ENCODE measurements at regions not wholly inside any gene's neighbourhood (a gene's known extent, or its start where the extent isn't known, plus 50 kb on each side); places are given as distances from the start of the nearest gene placed in this dataset.

DNA sequence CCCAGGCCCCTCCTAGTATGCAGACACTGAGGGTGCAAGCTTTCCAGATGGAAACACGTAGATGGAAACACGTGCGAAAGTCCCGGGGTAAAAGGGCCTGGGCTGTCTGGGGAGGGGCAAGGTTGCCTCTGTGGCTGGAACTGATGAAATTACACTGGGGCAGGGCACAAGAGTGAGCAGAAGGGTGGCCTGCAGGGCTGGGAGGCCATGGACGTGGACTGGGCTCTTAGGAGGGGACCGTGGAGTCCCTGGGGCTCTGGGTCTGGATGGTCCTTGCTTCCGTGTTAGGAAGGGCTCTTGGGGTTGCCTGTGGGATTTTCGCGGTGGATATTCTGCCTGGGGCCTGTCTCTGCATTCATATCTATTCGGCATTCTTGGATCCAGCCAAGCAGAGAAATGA lies 63.3 kb downstream of the IRX1 start:
- Histone ChIP-seq H3K36me3 (ENCODE audit: control insufficient read depth, insufficient read depth, low read length) (no peaks in the 10 kb centered on the region), H3K9ac (ENCODE audit: extremely low read depth, low read length, poor library complexity, severe bottlenecking) (no peak overlapping the region), H3K4me1 (ENCODE audit: control insufficient read depth, insufficient read depth, low read length) (no peaks in the 10 kb centered on the region), H3K27ac (ENCODE audit: low read depth, low read length) (no peak overlapping the region), H3K9me3 (ENCODE audit: control insufficient read depth, low read length) (no peaks in the 10 kb centered on the region), H3K4me3 (ENCODE audit: low read length) (no peak overlapping the region), H3K27me3 (ENCODE audit: control insufficient read depth, insufficient read depth, low read length, poor library complexity, severe bottlenecking) (no peaks in the 10 kb centered on the region)
- Mint-ChIP-seq H3K4me1 (no peaks in the 10 kb centered on the region), H3K27ac (no peak overlapping the region), H3K36me3 (ENCODE audit: low read depth) (no peaks in the 10 kb centered on the region), H3K9me3 (no peaks in the 10 kb centered on the region), H3K27me3 (ENCODE audit: insufficient read depth) (no peaks in the 10 kb centered on the region), H3K4me3 (no peak overlapping the region)
- TF ChIP-seq, protein P1, sequence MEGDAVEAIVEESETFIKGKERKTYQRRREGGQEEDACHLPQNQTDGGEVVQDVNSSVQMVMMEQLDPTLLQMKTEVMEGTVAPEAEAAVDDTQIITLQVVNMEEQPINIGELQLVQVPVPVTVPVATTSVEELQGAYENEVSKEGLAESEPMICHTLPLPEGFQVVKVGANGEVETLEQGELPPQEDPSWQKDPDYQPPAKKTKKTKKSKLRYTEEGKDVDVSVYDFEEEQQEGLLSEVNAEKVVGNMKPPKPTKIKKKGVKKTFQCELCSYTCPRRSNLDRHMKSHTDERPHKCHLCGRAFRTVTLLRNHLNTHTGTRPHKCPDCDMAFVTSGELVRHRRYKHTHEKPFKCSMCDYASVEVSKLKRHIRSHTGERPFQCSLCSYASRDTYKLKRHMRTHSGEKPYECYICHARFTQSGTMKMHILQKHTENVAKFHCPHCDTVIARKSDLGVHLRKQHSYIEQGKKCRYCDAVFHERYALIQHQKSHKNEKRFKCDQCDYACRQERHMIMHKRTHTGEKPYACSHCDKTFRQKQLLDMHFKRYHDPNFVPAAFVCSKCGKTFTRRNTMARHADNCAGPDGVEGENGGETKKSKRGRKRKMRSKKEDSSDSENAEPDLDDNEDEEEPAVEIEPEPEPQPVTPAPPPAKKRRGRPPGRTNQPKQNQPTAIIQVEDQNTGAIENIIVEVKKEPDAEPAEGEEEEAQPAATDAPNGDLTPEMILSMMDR (conservative IDR thresholded peaks at IDR 0.05) = no peak
- 91 to 94% methylated on average over 8 to 10 of the region's 10 CpGs for WGBS, 2 experiments (ENCODE audit: insufficient coverage in 1 of 2, insufficient read length in 1 of 2)
- no peak for DNase-seq

DNA sequence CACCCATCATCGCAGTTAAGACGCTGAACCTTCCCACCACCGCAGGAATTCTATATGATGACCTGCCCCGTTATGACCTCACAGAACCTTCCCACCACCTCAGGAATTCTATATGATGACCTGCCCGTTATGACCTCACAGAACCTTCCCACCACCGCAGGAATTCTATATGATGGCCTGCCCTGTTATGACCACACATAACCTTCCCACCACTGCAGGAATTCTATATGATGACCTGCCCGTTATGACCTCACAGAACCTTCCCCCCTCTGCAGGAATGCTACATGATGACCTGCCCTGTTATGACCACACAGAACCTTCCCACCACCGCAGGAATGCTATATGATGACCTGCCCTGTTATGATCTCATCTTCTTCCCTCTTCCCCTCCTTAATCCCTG lies 64.3 kb downstream of the IRX1 start:
- WGBS, 2 experiments (ENCODE audit: insufficient coverage in 1 of 2, insufficient read length in 1 of 2) = 70 to 72% methylated on average over 6 to 8 of the region's 8 CpGs

DNA sequence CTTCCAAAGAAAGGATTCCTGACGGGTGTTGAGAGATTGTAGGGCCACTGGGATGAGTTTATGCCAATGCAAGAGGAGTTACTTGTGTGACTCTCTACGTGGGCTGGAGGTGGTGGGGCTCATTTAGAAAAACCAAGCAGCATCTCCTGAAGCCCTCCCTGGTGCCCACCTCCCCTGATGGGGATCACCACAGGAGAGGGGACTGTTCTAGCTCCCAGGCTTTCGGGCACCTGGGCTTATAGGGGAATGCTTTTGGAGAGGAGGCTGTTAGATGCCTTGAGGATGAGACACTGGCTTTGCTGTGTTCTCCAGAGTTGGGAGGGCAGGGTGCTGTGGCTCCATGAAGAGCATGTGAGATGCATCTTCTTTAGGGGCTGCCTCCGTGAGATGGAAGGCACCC lies 65.0 kb downstream of the IRX1 start:
- Mint-ChIP-seq H3K27me3 (ENCODE audit: insufficient read depth) (no peaks in the 10 kb centered on the region), H3K27ac (no peak overlapping the region), H3K4me3 (no peak overlapping the region), H3K9me3 (no peaks in the 10 kb centered on the region), H3K4me1 (no peaks in the 10 kb centered on the region), H3K36me3 (ENCODE audit: low read depth) (no peaks in the 10 kb centered on the region)
- no peaks in the 10 kb centered on the region for H3K4me1 ChIP-seq (ENCODE audit: control insufficient read depth, insufficient read depth, low read length)
- TF ChIP-seq, protein P1 (conservative IDR thresholded peaks at IDR 0.05) = no peak
- DNase-seq = peak; percentile 10
- no peaks in the 10 kb centered on the region for H3K27me3 ChIP-seq (ENCODE audit: control insufficient read depth, insufficient read depth, low read length, poor library complexity, severe bottlenecking)
- H3K27ac ChIP-seq (ENCODE audit: low read depth, low read length) = no peak overlapping the region
- no peaks in the 10 kb centered on the region for H3K36me3 ChIP-seq (ENCODE audit: control insufficient read depth, insufficient read depth, low read length)
- H3K4me3 ChIP-seq (ENCODE audit: low read length) = no peak overlapping the region
- H3K9ac ChIP-seq (ENCODE audit: extremely low read depth, low read length, poor library complexity, severe bottlenecking) = no peak overlapping the region
- no peaks in the 10 kb centered on the region for H3K9me3 ChIP-seq (ENCODE audit: control insufficient read depth, low read length)
- WGBS, 2 experiments (ENCODE audit: insufficient coverage in 1 of 2, insufficient read length in 1 of 2) = 91% methylated on average over 1 to 4 of the region's 4 CpGs

More for the DNA sequence above, 64.3 kb downstream of the IRX1 start:
- Histone ChIP-seq H3K4me1 (ENCODE audit: control insufficient read depth, insufficient read depth, low read length) (no peaks in the 10 kb centered on the region), H3K9me3 (ENCODE audit: control insufficient read depth, low read length) (no peaks in the 10 kb centered on the region), H3K4me3 (ENCODE audit: low read length) (no peak overlapping the region), H3K27me3 (ENCODE audit: control insufficient read depth, insufficient read depth, low read length, poor library complexity, severe bottlenecking) (no peaks in the 10 kb centered on the region), H3K36me3 (ENCODE audit: control insufficient read depth, insufficient read depth, low read length) (no peaks in the 10 kb centered on the region), H3K9ac (ENCODE audit: extremely low read depth, low read length, poor library complexity, severe bottlenecking) (no peak overlapping the region), H3K27ac (ENCODE audit: low read depth, low read length) (no peak overlapping the region)
- no peak overlapping the region for H3K27ac Mint-ChIP-seq
- H3K4me3 Mint-ChIP-seq = no peak overlapping the region
- no peaks in the 10 kb centered on the region for H3K4me1 Mint-ChIP-seq
- H3K36me3 Mint-ChIP-seq (ENCODE audit: low read depth) = no peaks in the 10 kb centered on the region
- peak; percentile 39 for DNase-seq
- no peaks in the 10 kb centered on the region for H3K27me3 Mint-ChIP-seq (ENCODE audit: insufficient read depth)
- TF ChIP-seq, protein P1 (conservative IDR thresholded peaks at IDR 0.05) = no peak
- no peaks in the 10 kb centered on the region for H3K9me3 Mint-ChIP-seq

All from endodermal cell (in vitro differentiated cells).